GM21381 (cell line): ENCODE measurements at regions not wholly inside any gene's neighbourhood (a gene's known extent, or its start where the extent isn't known, plus 50 kb on each side); places are given as distances from the start of the nearest gene placed in this dataset.

Experiments
- ATAC-seq: cut with Tn5 transposase; IDR thresholded peaks from one replicate; pipeline ENCODE4 v1.9.1; 2021; ENCODE audit warnings: mild to moderate bottlenecking, moderate library complexity; ENCODE audit not compliant: unreplicated experiment

DNA sequence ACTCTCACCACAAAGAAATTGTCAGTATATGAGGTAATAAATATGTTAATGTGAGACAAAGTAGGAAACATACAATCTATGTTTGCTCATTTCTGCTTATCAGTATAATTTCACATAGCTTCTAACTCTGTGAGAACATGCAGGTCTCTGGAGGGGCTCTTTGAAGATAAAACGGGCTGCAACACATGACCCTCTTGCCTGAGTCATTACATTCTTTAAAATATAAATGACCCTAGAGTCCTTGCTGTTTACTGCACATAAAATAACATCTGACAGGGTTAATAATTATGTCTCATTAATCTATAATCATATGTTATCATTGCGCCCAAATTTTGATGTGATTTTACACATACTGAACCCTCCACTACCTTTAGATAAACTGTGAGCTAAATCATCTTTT, 681.5 kb downstream of the ARAP2 start:
- ATAC-seq = no peak

DNA sequence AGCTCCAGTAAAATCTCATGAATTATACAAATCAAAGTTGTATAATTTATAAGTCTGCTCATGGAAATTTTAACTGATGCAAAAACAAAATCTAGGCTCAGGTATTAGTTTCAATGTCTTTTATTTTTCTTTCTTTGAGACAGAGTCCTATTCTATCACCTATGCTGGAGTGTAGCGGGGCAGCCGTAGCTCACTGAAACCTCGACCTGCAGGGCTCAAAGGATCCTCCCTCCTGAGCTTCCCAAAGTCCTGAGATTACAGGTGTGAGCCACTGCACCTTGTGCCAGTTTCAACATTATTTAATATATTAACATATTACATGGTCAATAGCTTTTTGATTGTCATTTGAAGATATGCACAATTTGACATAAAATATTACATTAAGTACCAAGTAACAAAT, 678.7 kb downstream of the ARAP2 start:
- no peak for ATAC-seq

DNA sequence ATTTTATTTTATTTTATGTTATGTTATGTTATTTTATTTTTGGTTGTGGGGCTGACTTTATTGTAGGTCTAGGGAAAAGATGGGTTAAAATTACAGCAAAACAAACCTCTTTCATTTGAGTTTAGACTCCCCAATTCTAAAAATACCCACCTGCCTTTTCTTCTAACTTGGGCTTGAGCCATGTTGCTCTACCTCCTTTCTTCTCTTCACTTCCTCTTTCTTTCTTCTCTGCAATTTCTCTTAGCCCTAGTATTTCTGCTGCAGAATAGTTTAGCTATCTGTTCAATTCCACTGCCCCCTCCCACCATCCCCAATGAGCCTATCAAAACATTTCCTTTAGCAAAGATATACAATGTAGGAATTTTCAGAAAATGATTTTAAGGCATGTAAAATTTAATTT, 653.3 kb downstream of the ARAP2 start:
- ATAC-seq = no peak

DNA sequence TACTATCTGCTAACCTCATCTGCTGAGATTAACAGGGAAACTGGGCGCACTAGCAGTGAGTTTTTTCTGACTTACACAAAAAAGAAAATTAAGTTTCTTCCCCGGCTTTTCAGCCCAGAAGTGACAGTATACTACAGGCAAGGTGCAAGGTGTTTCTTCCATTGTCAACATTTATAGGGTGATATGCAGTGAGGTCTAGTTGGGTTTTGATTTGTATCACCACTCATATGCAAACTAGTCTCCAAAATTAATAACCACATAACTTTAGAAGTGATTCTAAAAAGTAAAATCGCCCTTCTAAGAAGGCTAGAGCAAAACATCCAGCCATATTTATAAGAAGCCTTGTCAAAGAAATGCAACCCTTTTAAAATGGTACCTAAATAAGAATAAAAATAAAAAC, 640.1 kb downstream of the ARAP2 start:
- ATAC-seq = no peak

DNA sequence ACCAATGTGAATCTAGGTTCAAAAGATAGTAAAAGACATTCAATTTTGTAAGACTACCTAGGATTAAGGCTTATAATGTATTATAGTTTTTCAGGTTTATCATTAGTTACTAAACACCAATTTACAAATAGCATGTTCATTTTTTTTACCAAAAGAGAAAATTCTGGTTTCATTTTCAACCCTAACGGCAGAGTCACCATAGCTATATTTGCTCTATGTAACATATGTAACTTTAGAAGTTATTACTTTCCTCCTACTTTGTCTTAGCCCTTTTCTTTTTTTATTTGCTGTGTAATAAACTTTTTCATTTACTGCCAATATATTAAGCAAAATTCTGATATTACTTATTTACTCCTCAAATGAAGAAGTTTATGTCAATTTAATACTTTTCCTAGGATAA, 639.6 kb downstream of the ARAP2 start:
- ATAC-seq = no peak

DNA sequence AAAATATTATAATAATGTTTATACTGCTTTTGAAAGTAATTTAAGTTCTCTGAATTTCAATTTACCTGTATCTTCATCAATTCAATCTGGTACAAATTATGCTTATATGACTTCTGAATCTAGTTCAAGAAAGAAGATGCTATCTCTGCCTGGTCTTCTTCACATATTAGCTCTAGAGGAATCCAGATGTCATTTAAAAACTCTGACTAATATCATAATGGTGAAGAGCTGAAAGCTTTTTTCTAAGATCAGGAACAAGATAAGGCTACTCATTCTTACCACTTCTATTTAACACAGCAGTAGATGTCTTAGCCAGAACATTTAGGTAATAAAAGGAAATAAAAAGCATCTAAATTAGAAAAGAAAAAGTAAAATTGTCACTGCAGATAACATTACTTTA, 636.1 kb downstream of the ARAP2 start:
- ATAC-seq = no peak

DNA sequence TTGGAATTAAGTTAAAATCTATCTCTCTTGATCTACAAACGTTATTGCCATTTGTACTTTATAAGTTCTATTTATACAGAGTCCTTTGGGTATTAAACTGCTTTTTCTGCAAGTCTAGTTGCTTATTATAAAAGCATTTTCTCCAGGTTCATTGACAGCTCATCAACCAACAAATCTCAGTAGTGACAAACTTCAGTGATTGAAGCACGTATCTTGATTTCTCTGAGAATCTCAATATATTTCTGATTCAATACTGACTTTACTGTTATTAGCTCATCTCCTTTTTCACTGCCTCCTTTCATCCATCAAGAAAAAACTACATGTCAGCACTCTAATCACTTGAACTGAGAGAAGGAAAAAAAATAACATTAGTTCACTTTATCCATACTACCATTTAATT, 630.2 kb downstream of the ARAP2 start:
- no peak for ATAC-seq

DNA sequence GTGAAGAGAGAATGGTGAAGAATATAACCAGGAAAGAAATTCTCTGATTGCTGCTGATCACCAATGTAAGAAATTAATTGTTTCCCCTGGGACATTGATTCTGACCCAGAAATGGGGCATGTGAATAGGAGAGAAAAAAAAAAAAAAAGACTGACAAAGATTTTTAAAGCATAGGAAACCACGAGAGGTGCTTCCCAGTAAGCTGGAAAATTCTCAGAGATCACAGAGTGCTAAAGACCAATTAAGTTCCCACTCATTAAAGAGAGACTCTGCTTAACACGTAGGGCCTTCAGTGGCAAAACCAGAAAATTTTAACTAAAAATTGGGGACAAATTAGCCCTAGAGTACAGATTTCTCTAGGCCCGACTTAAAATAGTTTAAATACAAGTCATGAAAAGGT, 604.4 kb downstream of the ARAP2 start:
- ATAC-seq = no peak

DNA sequence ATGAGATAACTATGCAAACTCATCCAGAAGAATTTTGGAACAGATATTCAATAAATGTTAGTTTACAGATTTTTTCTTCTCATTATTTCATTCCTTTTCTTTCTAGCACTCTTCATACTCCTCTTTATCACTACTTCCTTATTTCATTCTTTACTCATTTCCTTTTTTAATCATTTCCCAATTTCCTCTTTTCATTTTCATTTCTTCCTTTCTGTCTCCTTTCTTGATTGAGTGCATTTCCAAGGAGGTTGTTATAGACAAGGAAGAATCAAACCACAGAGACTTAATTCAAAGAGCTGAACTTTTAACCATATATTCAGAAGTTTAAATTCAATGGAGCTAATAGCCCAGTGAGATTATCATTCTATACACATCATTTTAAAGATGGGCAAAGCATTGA, 600.7 kb downstream of the ARAP2 start:
- ATAC-seq = no peak

DNA sequence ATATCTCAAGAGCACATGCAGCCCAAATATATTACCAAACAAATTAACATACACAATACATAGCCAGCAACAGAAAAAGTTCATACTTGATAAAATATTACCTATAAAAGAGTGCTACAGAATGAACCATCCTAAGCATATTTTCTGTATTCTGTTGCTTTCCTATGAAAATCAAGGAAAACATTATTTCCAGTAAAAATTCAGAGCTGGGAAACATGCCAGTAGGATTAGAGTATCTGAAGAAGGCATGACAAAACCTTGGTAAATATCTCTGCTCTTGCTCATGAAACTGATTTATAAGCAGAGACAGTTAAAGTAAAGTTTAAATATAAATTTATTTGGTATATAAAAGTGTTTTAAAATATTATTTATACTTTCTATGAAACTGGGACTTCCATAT, 599.7 kb downstream of the ARAP2 start:
- no peak for ATAC-seq

DNA sequence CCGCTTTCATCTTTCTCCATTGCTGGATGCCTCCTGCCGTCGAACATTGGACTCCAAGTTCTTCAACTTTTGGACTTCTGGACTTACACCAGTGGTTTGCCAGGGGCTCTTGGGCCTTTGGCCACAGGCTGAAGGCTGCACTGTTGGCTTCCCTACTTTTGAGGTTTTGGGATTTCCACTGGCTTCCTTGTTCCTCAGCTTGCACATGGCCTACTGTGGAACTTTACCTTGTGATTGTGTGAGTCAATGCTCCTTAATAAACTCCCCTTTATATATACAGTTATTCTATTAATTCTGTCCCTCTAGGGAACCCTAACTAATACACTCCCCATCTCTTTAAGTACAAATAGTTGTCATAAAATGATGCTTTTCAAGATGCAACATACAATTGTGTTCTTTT, 595.3 kb downstream of the ARAP2 start:
- ATAC-seq = no peak

DNA sequence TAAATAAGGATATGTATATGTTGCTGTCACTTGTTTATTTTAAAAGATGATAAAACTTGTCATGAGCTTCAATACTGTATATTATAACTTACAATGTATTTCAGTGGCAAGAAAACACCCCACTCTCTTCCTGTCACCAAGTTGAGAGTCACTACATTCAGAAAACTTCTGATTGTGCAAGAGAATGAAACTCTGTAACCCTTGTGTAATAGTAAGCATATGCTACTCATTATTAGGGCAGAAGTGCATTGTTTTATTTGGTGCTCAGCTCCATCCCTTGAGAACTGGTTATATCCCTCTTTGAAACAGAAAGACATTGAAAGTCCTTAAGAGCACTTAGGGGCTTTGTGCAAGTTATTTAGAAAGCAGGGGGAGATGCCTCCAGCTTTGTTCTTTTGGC, 594.5 kb downstream of the ARAP2 start:
- ATAC-seq = no peak

DNA sequence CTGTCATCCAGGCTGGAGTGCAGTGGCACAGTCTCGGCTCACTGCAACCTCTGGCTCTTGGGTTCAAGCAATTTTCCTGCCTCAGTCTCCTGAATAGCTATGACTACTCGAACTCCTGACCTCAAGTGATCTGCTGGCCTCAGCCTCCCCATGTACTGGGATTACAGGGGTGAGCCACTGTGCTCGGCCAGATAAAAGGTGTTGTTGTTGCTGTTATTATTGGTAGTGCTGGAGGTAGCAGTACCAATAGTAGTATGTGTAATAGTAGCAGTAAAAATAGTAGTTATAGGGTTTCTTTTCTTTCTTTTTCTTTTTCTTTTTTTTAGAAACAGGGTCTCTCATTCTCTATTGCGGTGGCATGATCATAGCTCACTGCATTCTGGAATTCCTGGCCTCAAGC, 592.1 kb downstream of the ARAP2 start:
- no peak for ATAC-seq

DNA sequence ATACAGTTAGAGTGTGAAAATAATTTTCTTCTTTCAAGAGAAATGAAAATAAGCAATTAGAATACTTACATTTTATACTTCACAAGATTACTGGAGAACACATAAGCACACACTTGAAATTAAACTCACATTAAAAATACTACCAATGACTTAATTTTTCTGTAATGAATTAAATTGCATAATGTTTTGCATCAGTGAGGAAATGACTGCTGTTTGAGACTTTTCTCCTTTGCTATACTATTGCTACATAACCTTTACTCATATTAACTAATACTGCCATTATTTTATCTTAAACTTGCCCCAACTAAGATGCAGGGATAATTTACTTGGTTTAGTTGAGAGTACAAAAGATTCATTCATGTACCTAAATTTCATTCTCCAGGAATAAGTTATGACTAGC, 590.9 kb downstream of the ARAP2 start:
- ATAC-seq = no peak

DNA sequence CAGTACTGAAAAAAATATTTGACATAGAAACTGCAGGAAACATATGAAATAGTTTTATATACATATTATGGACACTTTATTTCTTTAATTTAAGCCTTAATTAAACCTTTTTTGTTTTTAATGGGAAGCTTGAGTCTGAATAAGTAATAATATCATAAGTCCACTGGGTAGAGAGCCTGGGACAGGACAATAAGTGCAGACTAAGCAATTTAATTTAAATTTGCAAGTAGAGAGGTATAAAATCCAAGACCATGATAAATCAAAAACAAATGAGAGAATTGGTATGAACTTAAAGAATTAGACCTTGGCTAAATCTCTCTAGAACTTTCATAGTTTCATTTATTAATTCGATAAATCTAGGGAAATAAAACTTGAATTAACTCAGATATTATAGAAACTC, 571.2 kb downstream of the ARAP2 start:
- ATAC-seq = no peak

DNA sequence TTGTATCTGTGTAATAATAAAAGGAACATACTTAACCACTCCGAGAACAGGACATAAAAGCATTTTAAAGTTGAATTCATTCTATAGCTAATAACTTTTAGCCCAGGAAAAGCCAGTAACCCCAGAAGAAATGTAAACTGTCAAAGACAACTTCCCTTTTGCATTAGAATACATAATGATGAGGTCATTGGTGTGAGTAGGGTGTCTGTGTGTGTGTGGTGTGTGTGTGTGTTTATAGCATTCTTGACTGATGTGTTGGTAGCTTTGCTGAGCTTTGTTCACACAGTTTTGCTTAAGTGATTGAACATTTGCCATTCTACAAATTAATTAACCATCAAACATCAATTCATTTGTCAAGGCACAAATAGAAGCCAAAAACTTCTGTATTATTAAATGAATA, 559.6 kb downstream of the ARAP2 start:
- ATAC-seq = no peak

DNA sequence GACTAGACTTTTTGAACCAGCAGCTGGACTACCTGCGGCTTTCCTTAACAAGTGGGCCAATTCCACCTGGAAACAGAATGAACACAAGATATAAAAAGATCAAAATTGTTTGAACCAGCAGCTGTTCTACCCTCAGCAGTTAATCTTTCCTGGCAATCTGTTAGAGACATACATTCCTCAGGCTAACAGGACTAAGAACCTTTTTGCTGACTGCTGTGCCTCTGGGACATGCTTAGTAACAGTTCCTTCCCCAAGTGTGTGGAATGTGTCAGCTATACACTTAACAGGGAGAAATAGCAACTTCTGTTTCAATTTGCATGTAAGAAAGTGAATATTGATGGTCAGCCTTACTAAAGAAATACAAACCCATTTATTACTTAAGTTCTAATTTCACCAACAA, 554.4 kb downstream of the ARAP2 start:
- ATAC-seq = no peak

DNA sequence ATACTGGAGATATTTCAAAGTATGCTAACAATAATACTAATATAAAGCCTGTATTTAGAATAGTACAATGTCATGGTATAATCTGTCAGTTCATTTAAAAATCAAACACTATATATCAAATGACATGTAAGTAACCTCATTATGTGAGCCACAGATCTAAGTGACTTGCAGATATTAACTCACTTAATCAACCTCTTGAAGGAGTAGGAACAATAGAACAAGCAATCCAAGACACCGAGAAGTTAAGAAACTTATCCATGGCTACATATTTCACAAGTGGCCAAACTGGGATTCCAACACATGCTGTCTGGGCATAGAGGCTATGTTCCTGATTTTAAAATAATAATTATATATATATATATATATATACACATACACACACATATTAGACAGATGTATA, 554.0 kb downstream of the ARAP2 start:
- ATAC-seq = no peak

DNA sequence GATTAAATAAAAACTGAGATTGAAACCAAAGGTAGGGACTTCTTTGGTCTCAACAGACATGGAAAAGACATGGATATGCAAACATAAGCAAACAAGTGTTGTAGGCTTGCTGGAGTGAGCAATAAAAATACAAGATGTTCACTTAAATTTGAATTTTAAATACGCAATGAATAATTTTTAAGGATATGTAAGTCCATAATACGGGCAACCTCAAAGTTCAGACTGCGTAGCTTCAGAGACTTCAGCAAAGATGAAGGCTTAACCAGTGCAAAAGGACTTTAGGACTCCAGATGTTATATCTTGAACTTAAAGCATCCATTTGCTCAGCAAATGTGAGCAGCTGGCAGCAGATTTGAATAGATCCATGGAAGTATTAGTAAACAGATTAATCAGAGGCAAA, 549.3 kb downstream of the ARAP2 start:
- ATAC-seq = no peak

DNA sequence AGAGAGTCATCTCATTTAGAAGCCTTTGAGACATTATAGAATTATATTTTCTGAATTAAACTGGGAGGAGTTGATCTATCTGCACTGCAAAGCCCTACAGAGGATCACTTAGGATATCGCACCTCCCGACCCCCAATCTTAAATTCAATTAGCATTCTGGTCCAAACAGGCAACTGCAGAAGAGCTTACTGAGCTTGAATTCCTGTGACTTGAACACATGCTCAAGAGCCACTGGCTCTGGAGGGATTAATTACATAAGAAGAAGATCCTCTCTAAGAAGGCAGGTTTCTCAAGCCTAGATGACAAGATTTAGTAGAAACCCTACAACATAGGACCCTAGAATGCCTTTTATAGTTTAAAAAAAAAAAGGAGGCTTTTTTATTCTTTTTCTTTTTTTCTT, 548.9 kb downstream of the ARAP2 start:
- no peak for ATAC-seq

DNA sequence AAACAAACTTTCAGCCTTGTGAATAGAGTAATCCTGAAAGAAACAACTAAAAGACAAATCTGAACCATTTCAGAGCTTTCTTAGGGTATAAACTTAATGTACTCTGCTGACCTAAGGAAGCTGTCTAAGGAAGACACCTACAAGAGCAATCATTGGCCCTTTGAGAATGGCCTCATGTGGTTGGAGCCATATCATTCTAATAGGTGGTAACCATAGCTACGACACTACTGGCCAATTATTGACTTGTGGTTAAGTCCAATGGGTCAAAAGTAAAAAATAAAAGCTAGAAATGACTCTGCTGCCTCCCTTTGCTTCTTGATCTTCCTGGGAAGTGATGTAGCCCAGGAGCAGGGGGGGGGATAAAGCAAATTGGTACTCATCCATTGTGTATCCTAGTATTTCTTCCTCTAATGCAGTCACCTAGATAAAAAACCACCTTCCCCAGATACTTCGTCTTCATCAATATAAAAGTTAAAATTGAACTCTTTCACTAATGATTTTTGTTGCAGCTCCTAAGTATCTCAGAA, 547.0 kb downstream of the ARAP2 start:
- ATAC-seq = peak; percentile 85

DNA sequence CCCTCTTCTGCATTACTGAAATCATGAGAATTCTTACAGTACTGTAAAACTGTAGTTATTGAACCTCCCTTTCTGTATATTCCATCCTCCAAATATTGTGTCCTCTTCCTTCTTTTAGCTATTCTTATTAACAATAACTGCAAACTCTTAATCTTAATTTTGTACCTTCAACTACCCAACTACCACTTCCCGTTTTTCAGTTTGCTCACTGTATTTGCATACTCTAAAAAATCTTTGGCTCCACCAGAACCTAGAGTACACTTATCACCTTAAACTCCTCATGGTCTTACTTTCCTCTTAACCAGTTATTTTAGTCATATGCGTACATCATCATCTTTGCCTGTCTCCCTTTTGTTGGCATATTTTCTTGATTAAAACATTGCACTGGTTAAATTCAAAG, 543.7 kb downstream of the ARAP2 start:
- no peak for ATAC-seq

DNA sequence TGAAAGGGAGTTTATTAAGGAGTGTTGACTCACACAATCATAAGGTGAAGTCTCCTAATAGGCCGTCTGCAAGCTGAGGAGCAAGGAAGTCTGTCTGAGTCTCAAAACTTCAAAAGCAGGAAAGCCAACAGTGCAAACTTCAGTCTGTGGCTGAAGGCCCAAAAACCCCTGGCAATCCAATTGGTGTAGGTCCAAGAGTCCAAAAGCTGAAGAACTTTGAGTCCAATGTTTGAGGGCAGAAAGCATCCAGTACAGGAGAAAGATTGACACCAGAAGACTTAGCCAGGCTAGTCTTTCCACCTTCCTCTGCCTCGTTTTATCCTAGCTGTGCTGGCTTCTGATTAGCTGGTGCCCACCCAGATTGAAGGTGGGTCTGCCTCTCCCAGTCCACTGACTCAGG, 535.2 kb downstream of the ARAP2 start:
- no peak for ATAC-seq

DNA sequence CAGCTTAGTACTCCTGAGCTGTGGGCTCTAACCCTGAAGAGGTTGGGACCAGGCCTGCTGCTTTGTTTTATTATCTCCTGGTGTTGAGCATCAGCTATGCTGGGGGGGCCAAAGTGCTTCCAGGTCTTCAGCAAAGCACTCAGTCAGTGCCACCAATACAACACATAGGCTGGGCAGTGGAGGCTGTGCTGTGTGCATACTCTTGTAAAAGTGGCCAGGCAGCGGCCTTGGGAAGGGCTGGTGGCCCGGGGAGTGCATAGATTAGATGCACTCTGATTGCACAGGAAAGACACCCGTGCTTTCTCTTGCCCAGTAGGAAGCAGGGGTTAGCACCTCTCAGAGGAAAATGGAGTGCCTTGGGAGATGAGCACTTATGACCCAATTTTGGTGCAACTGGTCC, 534.0 kb downstream of the ARAP2 start:
- no peak for ATAC-seq
